GM10266 (cell line): ENCODE measurements at regions not wholly inside any gene's neighbourhood (a gene's known extent, or its start where the extent isn't known, plus 50 kb on each side); places are given as distances from the start of the nearest gene placed in this dataset.
"Not testable (repeated sequence)": the region's sequence is repeated elsewhere in the genome, so short reads cannot be mapped to it uniquely, and the experiment has no call there.

Experiments used
- DNase-seq: peaks from one replicate; pipeline ENCODE4 v3.0.0; 2012; ENCODE audit errors: extremely low spot score
- TF ChIP-seq, protein P1 (sequence below): IDR thresholded peaks from 2 replicates; pipeline ENCODE4 v1.5.1; 2012; ENCODE audit warnings: mild to moderate bottlenecking, low read depth; ENCODE audit not compliant: control insufficient read depth, insufficient read depth; ENCODE audit errors: missing control alignments

DNA sequence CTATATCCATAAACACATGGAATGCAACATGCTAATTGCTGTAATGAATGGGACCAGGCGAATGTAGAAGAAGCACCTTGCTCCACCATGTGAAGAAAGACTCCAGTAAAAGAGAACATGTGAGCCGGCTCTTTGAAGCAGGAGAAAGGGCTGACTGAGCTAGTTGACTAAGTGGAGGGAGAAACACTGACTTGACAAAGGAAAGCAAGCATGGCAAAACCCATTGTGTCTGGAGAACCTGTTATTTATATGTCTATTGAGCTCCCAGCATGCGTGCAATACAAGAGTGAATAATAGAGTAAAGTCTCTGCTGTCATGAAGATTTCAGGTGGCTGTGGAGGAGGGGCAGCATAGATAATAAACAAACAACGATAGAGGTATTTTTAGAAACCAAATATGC lies 559.9 kb downstream of the RAB28 start:
- TF ChIP-seq, protein P1, sequence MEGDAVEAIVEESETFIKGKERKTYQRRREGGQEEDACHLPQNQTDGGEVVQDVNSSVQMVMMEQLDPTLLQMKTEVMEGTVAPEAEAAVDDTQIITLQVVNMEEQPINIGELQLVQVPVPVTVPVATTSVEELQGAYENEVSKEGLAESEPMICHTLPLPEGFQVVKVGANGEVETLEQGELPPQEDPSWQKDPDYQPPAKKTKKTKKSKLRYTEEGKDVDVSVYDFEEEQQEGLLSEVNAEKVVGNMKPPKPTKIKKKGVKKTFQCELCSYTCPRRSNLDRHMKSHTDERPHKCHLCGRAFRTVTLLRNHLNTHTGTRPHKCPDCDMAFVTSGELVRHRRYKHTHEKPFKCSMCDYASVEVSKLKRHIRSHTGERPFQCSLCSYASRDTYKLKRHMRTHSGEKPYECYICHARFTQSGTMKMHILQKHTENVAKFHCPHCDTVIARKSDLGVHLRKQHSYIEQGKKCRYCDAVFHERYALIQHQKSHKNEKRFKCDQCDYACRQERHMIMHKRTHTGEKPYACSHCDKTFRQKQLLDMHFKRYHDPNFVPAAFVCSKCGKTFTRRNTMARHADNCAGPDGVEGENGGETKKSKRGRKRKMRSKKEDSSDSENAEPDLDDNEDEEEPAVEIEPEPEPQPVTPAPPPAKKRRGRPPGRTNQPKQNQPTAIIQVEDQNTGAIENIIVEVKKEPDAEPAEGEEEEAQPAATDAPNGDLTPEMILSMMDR = no peak
- DNase-seq = no peak

DNA sequence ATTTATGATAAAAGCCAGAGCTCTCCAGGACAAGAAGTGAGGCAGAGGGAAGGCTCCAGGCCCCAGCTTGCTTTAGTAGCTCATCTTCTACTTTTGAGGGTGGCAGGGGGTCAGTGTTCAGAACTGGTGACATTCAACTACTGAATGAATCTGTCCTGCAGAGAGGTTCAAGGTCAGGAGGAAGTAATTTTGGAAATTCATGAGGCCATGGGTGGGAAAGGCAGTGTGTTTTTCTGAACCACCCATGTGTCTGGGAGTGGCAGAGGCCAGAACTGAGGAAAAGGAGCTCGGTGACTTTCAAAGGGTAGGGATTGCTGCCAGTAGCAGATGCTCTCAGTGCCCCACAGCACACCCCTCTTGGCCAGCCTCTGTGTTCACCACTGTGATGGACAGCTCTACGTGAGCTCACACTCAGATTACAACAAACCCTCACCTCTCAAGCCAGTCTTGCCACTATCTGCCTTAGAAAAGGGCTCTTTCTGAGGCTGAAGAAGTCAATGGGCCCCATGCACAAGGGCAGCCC lies 571.2 kb downstream of the RAB28 start:
- TF ChIP-seq, protein P1 = no peak
- no peak for DNase-seq

DNA sequence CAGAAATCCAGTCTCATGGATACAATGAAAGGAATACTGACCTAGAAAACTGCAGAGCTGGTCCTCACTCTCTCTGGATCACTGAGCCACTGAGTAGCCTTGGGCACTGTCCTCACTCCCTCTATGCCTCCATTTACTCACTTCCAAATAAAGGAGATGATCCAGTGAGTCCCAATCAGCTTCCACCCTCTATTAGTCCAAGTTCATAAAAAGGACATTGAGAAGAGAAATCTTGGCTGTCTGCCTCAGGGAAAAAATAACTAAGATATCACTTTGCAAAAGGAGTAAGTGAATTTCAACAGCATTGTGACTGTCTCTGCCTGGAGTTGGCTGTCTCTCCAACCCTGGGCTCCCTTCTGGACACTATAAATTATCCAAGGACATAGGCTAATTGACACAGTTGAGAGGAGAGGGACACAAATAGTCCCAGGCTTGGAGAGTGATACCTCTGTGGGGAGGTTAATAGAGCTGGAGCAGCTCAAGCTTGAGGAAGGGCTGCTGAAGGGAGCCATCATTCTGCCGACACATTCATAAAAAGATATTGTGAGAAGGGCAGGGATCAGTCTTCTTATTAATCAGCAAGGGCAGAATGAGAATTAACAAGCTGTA lies 572.3 kb downstream of the RAB28 start:
- no peak for DNase-seq
- TF ChIP-seq, protein P1 = no peak

DNA sequence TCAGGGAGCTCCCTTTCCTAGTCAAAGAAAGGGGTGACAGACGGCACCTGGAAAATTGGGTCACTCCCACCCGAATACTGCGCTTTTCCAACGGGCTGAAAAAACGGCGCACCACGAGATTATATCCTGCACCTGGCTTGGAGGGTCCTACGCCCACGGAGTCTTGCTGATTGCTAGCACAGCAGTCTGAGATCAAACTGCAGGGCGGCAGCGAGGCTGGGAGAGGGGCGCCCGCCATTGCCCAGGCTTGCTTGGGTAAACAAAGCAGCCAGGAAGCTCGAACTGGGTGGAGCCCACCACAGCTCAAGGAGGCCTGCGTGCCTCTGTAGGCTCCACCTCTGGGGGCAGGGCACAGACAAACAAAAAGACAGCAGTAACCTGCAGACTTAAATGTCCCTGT lies 580.5 kb downstream of the RAB28 start:
- DNase-seq = not testable (repeated sequence)

DNA sequence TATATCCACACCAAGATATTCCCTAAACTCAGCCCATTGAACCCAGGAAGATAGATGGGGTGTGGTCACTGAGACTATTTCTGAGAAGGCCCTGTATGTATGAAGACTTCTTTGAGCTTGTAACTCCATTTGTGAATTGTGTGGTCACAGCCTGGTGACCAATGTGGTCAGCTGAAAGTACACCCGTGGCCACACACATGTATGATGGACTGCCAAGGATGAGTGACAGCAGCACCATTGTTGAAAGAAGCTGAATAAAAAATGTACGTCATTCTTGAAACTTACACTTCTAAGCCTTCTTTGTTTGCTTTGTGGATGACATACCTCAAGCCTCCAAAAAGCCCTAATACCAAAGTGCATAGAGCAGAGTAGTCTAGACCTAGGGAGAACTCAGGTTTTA lies 581.4 kb downstream of the RAB28 start:
- no peak for DNase-seq
- TF ChIP-seq, protein P1 = no peak

DNA sequence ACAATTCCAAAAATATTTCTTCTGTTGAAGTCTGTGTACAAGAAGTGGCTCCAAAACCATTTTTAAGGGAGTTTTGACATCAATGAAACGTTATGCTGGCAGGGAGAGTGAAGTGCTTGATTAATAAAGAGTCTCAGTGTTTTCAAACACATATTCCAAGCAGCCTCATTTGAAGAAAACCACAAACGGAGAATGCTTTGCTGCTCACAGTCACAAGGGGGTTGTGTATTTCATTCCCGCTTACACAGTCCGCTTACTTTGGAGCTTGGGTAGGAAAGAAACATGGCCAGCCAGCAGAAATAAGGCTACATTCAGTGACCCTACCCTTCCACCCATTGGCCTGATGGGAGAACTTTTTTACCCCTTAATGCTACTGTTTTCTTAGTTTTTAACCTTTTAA lies 586.2 kb downstream of the RAB28 start:
- DNase-seq = no peak
- TF ChIP-seq, protein P1 = no peak

DNA sequence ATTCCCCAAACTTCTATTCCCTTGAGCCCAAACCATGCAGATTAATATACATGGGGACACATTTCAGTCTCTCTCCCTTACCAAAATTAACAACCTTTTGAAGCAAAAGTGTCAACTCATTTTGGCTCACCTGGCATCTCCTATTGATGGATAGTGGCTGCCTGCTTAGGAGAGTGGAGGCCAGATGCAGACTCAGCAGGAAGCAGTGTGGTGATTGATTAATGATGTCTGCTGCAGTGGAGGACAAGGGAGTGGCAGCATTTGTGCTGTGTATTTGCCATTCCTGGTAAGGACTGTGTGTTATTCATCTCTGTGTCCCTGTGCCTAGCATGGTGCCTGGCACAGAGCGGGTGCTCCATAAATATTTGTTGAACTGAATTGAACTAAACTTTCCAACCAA lies 590.1 kb downstream of the RAB28 start:
- TF ChIP-seq, protein P1 = no peak
- DNase-seq = no peak

DNA sequence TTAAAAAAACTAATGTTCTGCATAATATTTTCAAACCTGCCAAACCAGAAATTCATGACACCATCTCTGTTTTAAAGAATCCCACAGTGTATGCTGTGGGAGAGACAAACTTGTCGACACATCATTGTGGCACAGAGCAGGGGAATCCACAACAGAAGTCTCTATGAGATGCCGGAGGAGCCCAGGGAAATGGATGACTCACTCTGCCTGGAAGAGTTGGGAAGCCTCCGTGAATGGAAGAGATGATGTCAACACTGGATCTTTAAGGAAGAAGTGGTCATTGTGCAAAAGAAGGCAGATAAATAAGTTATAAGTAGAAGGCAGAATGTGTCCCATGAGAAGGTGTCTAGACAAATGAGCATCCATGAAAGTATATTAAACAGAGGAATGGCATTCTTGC lies 595.1 kb downstream of the RAB28 start:
- TF ChIP-seq, protein P1 = no peak
- no peak for DNase-seq
